Neural cell (in vitro differentiated cells): ENCODE measurements at regions not wholly inside any gene's neighbourhood (a gene's known extent, or its start where the extent isn't known, plus 50 kb on each side); places are given as distances from the start of the nearest gene placed in this dataset.
"Not testable (repeated sequence)": the region's sequence is repeated elsewhere in the genome, so short reads cannot be mapped to it uniquely, and the experiment has no call there.

Source experiments
- H2AFZ ChIP-seq: fragments of 200-600, 300-800 bp; sonication (generic), shearing (Covaris generic); 2 replicates; pipeline ENCODE4 v1.6.0; 2014; ENCODE audit warnings: low read depth, mild to moderate bottlenecking, antibody characterized with exemption, low read length, moderate library complexity
- H3F3A ChIP-seq: fragments of 200-600 bp; shearing (Covaris generic); 2 replicates; pipeline ENCODE4 v1.6.1; 2016; ENCODE audit warnings: mild to moderate bottlenecking, moderate library complexity, mixed read lengths, antibody characterized with exemption, low read length; ENCODE audit not compliant: insufficient read depth, poor library complexity, severe bottlenecking
- H3K27ac ChIP-seq: fragments of 200-600, 300-800 bp; sonication (generic), shearing (Covaris generic); 2 replicates; pipeline ENCODE4 v1.5.1; 2014; ENCODE audit warnings: mild to moderate bottlenecking, low read length, moderate library complexity
- H3K27me3 ChIP-seq: fragments of 300-800, 200-600 bp; sonication (generic), shearing (Covaris generic); 2 replicates; pipeline ENCODE4 v1.6.0; 2014; ENCODE audit warnings: mild to moderate bottlenecking, low read depth, low read length, moderate library complexity; ENCODE audit not compliant: insufficient read depth
- H3K36me3 ChIP-seq: fragments of 300-800, 200-600 bp; sonication (generic), shearing (Covaris generic); 2 replicates; pipeline ENCODE4 v1.5.1; 2014; ENCODE audit warnings: mild to moderate bottlenecking, antibody characterized with exemption, low read length, moderate library complexity; ENCODE audit not compliant: insufficient read depth
- H3K4me2 ChIP-seq: fragments of 300-800, 200-600 bp; sonication (generic), shearing (Covaris generic); 2 replicates; pipeline ENCODE4 v1.6.0; 2014; ENCODE audit warnings: mild to moderate bottlenecking, low read length
- H3K4me3 ChIP-seq: fragments of 300-800, 200-600 bp; sonication (generic), shearing (Covaris generic); 2 replicates; pipeline ENCODE4 v1.5.1; 2014; ENCODE audit warnings: mild to moderate bottlenecking, low read length, moderate library complexity
- H3K79me2 ChIP-seq: fragments of 200-600 bp; shearing (Covaris generic); replicated peaks from 2 replicates; pipeline ENCODE4 v1.6.0; 2014; ENCODE audit warnings: mild to moderate bottlenecking, low read length, moderate library complexity; ENCODE audit not compliant: insufficient read depth
- H3K9ac ChIP-seq: fragments of 300-800, 200-600 bp; sonication (generic), shearing (Covaris generic); 2 replicates; pipeline ENCODE4 v1.6.1; 2016; ENCODE audit warnings: mild to moderate bottlenecking, low read length, mixed read lengths
- H3K9me2 ChIP-seq: fragments of 200-600 bp; shearing (Covaris generic); 2 replicates; pipeline ENCODE4 v1.6.1; 2016; ENCODE audit warnings: mild to moderate bottlenecking, low read length, mixed read lengths; ENCODE audit not compliant: insufficient read depth
- H3K9me3 ChIP-seq: fragments of 200-600, 300-800 bp; sonication (generic), shearing (Covaris generic); 2 replicates; pipeline ENCODE4 v1.6.1; 2016; ENCODE audit warnings: mild to moderate bottlenecking, mixed run types, low read length, moderate library complexity, mixed read lengths
- H4K20me1 ChIP-seq: fragments of 200-600 bp; shearing (Covaris generic); 2 replicates; pipeline ENCODE4 v1.6.1; 2016; ENCODE audit warnings: mild to moderate bottlenecking, mixed run types; ENCODE audit not compliant: insufficient read depth
- EP300 ChIP-seq: fragments of 450-650 bp; conservative IDR thresholded peaks from 2 replicates; pipeline ENCODE4 v1.6.1; 2014; ENCODE audit warnings: antibody characterized with exemption, mild to moderate bottlenecking, moderate library complexity; ENCODE audit not compliant: poor library complexity, severe bottlenecking
- EZH2 ChIP-seq: fragments of 200-600, 300-800 bp; shearing (Covaris generic), sonication (generic); IDR thresholded peaks from 2 replicates; pipeline ENCODE4 v1.6.1; 2014; ENCODE audit warnings: antibody characterized with exemption, low read length, borderline replicate concordance, mild to moderate bottlenecking; ENCODE audit not compliant: insufficient read depth, poor library complexity, severe bottlenecking
- MXI1 ChIP-seq: fragments of 450-650 bp; conservative IDR thresholded peaks from 2 replicates; pipeline ENCODE4 v1.6.1; 2014; ENCODE audit warnings: antibody characterized with exemption, mild to moderate bottlenecking; ENCODE audit not compliant: poor library complexity, severe bottlenecking
- POLR2AphosphoS5 ChIP-seq: IDR thresholded peaks from 2 replicates; pipeline ENCODE4 v1.6.1; 2012
- RAD21 ChIP-seq: fragments of 450-650 bp; conservative IDR thresholded peaks from 2 replicates; pipeline ENCODE4 v1.6.1; 2014; ENCODE audit warnings: antibody characterized with exemption, mild to moderate bottlenecking, moderate library complexity
- SMC3 ChIP-seq: fragments of 450-650 bp; conservative IDR thresholded peaks from 2 replicates; pipeline ENCODE4 v1.6.1; 2014; ENCODE audit warnings: antibody characterized with exemption, mild to moderate bottlenecking, moderate library complexity; ENCODE audit not compliant: poor library complexity
- TAF1 ChIP-seq: IDR thresholded peaks from 2 replicates; pipeline ENCODE4 v1.6.1; 2012; ENCODE audit warnings: low read depth
- TF ChIP-seq, protein P1 (sequence below): IDR thresholded peaks from 2 replicates; pipeline ENCODE4 v1.6.1; 2012; ENCODE audit warnings: borderline replicate concordance
- TF ChIP-seq, protein P2 (sequence below): fragments of 450-650 bp; IDR thresholded peaks from 2 replicates; pipeline ENCODE4 v1.5.1; 2014; ENCODE audit warnings: antibody characterized with exemption, mild to moderate bottlenecking, moderate library complexity; ENCODE audit not compliant: poor library complexity, severe bottlenecking

DNA sequence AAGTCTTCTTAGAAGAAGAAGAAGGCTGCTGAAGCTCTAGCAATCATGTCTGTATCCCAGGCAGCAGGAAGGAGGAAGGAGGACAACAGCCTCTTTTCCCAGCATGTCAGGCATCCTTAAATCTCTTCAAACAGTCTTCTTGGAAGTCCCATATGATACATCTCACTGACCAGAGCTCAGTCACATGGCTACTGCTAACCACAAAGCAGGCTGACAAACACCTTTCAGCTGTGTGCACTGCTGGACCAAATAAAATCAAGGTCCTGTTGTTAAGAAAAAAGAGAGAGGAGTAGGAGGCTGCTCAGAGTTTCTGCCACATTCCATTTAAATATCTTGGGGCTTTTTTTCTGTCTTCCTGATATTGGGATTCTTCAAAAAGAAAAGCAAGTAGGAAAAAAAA lies 203.4 kb upstream of the PELI2 start:
- H3K27ac ChIP-seq: no peak overlapping the region
- TF ChIP-seq EZH2: no peak
- no peak for TF ChIP-seq SMC3
- no peak for TF ChIP-seq RAD21
- TF ChIP-seq, protein P1, sequence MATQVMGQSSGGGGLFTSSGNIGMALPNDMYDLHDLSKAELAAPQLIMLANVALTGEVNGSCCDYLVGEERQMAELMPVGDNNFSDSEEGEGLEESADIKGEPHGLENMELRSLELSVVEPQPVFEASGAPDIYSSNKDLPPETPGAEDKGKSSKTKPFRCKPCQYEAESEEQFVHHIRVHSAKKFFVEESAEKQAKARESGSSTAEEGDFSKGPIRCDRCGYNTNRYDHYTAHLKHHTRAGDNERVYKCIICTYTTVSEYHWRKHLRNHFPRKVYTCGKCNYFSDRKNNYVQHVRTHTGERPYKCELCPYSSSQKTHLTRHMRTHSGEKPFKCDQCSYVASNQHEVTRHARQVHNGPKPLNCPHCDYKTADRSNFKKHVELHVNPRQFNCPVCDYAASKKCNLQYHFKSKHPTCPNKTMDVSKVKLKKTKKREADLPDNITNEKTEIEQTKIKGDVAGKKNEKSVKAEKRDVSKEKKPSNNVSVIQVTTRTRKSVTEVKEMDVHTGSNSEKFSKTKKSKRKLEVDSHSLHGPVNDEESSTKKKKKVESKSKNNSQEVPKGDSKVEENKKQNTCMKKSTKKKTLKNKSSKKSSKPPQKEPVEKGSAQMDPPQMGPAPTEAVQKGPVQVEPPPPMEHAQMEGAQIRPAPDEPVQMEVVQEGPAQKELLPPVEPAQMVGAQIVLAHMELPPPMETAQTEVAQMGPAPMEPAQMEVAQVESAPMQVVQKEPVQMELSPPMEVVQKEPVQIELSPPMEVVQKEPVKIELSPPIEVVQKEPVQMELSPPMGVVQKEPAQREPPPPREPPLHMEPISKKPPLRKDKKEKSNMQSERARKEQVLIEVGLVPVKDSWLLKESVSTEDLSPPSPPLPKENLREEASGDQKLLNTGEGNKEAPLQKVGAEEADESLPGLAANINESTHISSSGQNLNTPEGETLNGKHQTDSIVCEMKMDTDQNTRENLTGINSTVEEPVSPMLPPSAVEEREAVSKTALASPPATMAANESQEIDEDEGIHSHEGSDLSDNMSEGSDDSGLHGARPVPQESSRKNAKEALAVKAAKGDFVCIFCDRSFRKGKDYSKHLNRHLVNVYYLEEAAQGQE: no peak
- TF ChIP-seq EP300: no peak
- TF ChIP-seq, protein P2, sequence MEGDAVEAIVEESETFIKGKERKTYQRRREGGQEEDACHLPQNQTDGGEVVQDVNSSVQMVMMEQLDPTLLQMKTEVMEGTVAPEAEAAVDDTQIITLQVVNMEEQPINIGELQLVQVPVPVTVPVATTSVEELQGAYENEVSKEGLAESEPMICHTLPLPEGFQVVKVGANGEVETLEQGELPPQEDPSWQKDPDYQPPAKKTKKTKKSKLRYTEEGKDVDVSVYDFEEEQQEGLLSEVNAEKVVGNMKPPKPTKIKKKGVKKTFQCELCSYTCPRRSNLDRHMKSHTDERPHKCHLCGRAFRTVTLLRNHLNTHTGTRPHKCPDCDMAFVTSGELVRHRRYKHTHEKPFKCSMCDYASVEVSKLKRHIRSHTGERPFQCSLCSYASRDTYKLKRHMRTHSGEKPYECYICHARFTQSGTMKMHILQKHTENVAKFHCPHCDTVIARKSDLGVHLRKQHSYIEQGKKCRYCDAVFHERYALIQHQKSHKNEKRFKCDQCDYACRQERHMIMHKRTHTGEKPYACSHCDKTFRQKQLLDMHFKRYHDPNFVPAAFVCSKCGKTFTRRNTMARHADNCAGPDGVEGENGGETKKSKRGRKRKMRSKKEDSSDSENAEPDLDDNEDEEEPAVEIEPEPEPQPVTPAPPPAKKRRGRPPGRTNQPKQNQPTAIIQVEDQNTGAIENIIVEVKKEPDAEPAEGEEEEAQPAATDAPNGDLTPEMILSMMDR: no peak
- TF ChIP-seq POLR2AphosphoS5: no peak
- TF ChIP-seq TAF1: no peak
- TF ChIP-seq MXI1: no peak
- H3K9me2 ChIP-seq: no peaks in the 10 kb centered on the region
- peaks cover 3% of the 10 kb centered on the region for H3K9me3 ChIP-seq
- no peak overlapping the region for H3K4me3 ChIP-seq
- H3K79me2 ChIP-seq: no peaks in the 10 kb centered on the region
- H3K27me3 ChIP-seq: no peaks in the 10 kb centered on the region
- H3K36me3 ChIP-seq: no peaks in the 10 kb centered on the region
- no peaks in the 10 kb centered on the region for H3F3A ChIP-seq
- H4K20me1 ChIP-seq: no peaks in the 10 kb centered on the region
- H3K4me2 ChIP-seq: no peak overlapping the region
- H2AFZ ChIP-seq: no peak overlapping the region
- H3K9ac ChIP-seq: no peak overlapping the region

DNA sequence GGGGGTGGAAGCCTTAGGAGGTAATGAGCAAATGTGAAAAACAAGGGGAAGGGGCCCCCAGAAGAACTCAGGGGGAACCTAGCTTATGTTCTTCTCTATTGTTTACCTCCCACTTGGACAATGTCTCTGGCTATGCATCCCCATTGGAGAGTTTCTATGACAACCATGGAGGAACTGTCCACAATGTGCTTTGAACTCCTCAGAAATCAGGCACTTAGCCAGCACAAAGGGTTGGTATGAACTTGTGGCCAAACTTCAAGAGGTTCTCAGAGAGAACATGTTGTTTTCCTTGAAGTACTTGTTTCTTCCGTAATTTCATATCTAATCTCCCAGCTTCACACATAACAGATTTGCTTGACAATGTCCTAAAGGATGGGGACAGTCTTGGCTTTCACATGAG lies 202.8 kb upstream of the PELI2 start:
- H3K4me3 ChIP-seq: no peak overlapping the region
- no peaks in the 10 kb centered on the region for H3F3A ChIP-seq
- no peaks in the 10 kb centered on the region for H3K36me3 ChIP-seq
- no peaks in the 10 kb centered on the region for H4K20me1 ChIP-seq
- H3K4me2 ChIP-seq: no peak overlapping the region
- H3K79me2 ChIP-seq: no peaks in the 10 kb centered on the region
- no peak for TF ChIP-seq MXI1
- TF ChIP-seq RAD21: no peak
- TF ChIP-seq, protein P2: no peak
- TF ChIP-seq EZH2: no peak
- TF ChIP-seq TAF1: no peak
- TF ChIP-seq SMC3: no peak
- TF ChIP-seq POLR2AphosphoS5: no peak
- TF ChIP-seq, protein P1: no peak
- H3K27me3 ChIP-seq: no peaks in the 10 kb centered on the region
- no peaks in the 10 kb centered on the region for H3K9me2 ChIP-seq
- H3K9me3 ChIP-seq: peaks cover 3% of the 10 kb centered on the region
- no peak overlapping the region for H3K27ac ChIP-seq
- H2AFZ ChIP-seq: no peak overlapping the region
- no peak overlapping the region for H3K9ac ChIP-seq

DNA sequence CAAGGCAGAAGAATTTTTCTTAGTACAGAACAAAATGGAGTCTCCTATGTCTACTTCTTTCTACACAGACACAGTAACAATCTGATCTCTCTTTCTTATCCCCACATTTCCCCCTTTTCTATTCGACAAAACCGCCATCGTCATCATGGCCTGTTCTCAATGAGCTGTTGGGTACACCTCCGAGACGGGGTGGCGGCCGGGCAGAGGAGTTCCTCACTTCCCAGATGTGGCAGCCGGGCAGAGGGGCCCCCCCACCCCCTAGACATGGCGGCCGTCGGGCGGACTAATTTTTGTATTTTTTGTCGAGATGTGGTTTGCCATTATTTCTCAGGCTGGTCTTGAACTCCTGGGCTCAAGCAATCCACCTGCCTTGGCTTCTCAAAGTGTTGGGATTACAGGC lies 198.4 kb upstream of the PELI2 start:
- H4K20me1 ChIP-seq, H3F3A ChIP-seq, H3K36me3 ChIP-seq, H3K27me3 ChIP-seq, H3K9ac ChIP-seq, H3K4me3 ChIP-seq, H3K4me2 ChIP-seq, H3K27ac ChIP-seq, H3K79me2 ChIP-seq, H3K9me2 ChIP-seq, H2AFZ ChIP-seq, H3K9me3 ChIP-seq: not testable (repeated sequence)
